ENCODE measurements at regions not wholly inside any gene's neighbourhood (a gene's known extent, or its start where the extent isn't known, plus 50 kb on each side); places are given as distances from the start of the nearest gene placed in this dataset.

GRCh38 chr16:59169168-59169567, 435.1 kb upstream of the GOT2 start:
- Histone ChIP-seq H2AFZ (ENCODE audit: low read depth, low read length, severe bottlenecking) (no peak overlapping the region), H3K9me2 (replicated peaks; ENCODE audit: insufficient read depth, low read length) (no peaks in the 10 kb centered on the region), H4K20me1 (ENCODE audit: low read depth, low read length) (no peaks in the 10 kb centered on the region), H3K9ac (ENCODE audit: low read length) (no peak overlapping the region), H3K36me3 (ENCODE audit: low read length) (no peaks in the 10 kb centered on the region), H3K9me3 (ENCODE audit: insufficient read depth, low read length) (no peaks in the 10 kb centered on the region), H3K27me3 (ENCODE audit: low read length) (no peaks in the 10 kb centered on the region), H3K79me2 (ENCODE audit: insufficient read depth, low read length) (no peaks in the 10 kb centered on the region), H3K4me2 (ENCODE audit: low read depth, low read length, poor library complexity, severe bottlenecking) (no peak overlapping the region), H3F3A (ENCODE audit: insufficient read depth) (no peaks in the 10 kb centered on the region), H3K27ac (ENCODE audit: low read depth, low read length) (no peak overlapping the region), H3K4me3 (ENCODE audit: insufficient read depth, low read length, poor library complexity, severe bottlenecking) (no peak overlapping the region)
- TF ChIP-seq CTCF (IDR thresholded peaks at IDR 0.05; ENCODE audit: insufficient read depth, low read length, poor library complexity, severe bottlenecking): no peak
- TF ChIP-seq EZH2phosphoT487 (conservative IDR thresholded peaks at IDR 0.05; ENCODE audit: low read length): no peak

GRCh38 chr16:59168461-59169114, 434.5 kb upstream of the GOT2 start:
- Histone ChIP-seq H3K36me3 (ENCODE audit: low read length) (no peaks in the 10 kb centered on the region), H2AFZ (ENCODE audit: low read depth, low read length, severe bottlenecking) (no peak overlapping the region), H3K4me3 (ENCODE audit: insufficient read depth, low read length, poor library complexity, severe bottlenecking) (no peak overlapping the region), H4K20me1 (ENCODE audit: low read depth, low read length) (no peaks in the 10 kb centered on the region), H3K27ac (ENCODE audit: low read depth, low read length) (no peak overlapping the region), H3K9ac (ENCODE audit: low read length) (no peak overlapping the region), H3F3A (ENCODE audit: insufficient read depth) (no peaks in the 10 kb centered on the region), H3K27me3 (ENCODE audit: low read length) (no peaks in the 10 kb centered on the region), H3K79me2 (ENCODE audit: insufficient read depth, low read length) (no peaks in the 10 kb centered on the region), H3K4me2 (ENCODE audit: low read depth, low read length, poor library complexity, severe bottlenecking) (no peak overlapping the region), H3K9me2 (replicated peaks; ENCODE audit: insufficient read depth, low read length) (no peaks in the 10 kb centered on the region), H3K9me3 (ENCODE audit: insufficient read depth, low read length) (no peaks in the 10 kb centered on the region)
- TF ChIP-seq EZH2phosphoT487 (conservative IDR thresholded peaks at IDR 0.05; ENCODE audit: low read length): no peak
- no peak for TF ChIP-seq CTCF (IDR thresholded peaks at IDR 0.05; ENCODE audit: insufficient read depth, low read length, poor library complexity, severe bottlenecking)

- TF ChIP-seq EZH2phosphoT487 (conservative IDR thresholded peaks at IDR 0.05; ENCODE audit: low read length) (no peak), CTCF (IDR thresholded peaks at IDR 0.05; ENCODE audit: insufficient read depth, low read length, poor library complexity, severe bottlenecking) (no peak)
- no peaks in the 10 kb centered on the region for H3K9me3 ChIP-seq (ENCODE audit: insufficient read depth, low read length)
Observed at GRCh38 chr16:59164461-59164860, 430.3 kb upstream of the GOT2 start.

More at GRCh38 chr16:59164461-59164860, 430.3 kb upstream of the GOT2 start:
- Histone ChIP-seq H3K79me2 (ENCODE audit: insufficient read depth, low read length) (no peaks in the 10 kb centered on the region), H4K20me1 (ENCODE audit: low read depth, low read length) (no peaks in the 10 kb centered on the region), H3K27ac (ENCODE audit: low read depth, low read length) (no peak overlapping the region), H3K4me3 (ENCODE audit: insufficient read depth, low read length, poor library complexity, severe bottlenecking) (no peak overlapping the region), H3F3A (ENCODE audit: insufficient read depth) (no peaks in the 10 kb centered on the region), H3K36me3 (ENCODE audit: low read length) (no peaks in the 10 kb centered on the region), H3K4me2 (ENCODE audit: low read depth, low read length, poor library complexity, severe bottlenecking) (no peak overlapping the region), H3K9ac (ENCODE audit: low read length) (no peak overlapping the region), H2AFZ (ENCODE audit: low read depth, low read length, severe bottlenecking) (no peak overlapping the region), H3K27me3 (ENCODE audit: low read length) (no peaks in the 10 kb centered on the region), H3K9me2 (replicated peaks; ENCODE audit: insufficient read depth, low read length) (no peaks in the 10 kb centered on the region)

Data from SU-DHL-6 (cell line).